GM12873 (cell line): ENCODE measurements at regions not wholly inside any gene's neighbourhood (a gene's known extent, or its start where the extent isn't known, plus 50 kb on each side); places are given as distances from the start of the nearest gene placed in this dataset.

Experiments
- CTCF ChIP-seq: IDR thresholded peaks from 2 replicates; pipeline ENCODE4 v1.5.1; 2012; ENCODE audit warnings: low read depth, mild to moderate bottlenecking, moderate library complexity, low read length, control low read depth; ENCODE audit not compliant: insufficient read depth; ENCODE audit errors: missing control alignments

GRCh38 chr13:37410316-37410715 is 188.3 kb downstream of the POSTN start:
- no peak for TF ChIP-seq CTCF

- TF ChIP-seq CTCF, result no peak
Measured at GRCh38 chr13:37409756-37410155, 188.8 kb downstream of the POSTN start.

- TF ChIP-seq CTCF, result no peak
Measured at GRCh38 chr13:37407156-37407555, 191.4 kb downstream of the POSTN start.

GRCh38 chr13:37406031-37406430 is 192.5 kb downstream of the POSTN start:
- no peak for TF ChIP-seq CTCF

GRCh38 chr13:37403776-37404527 is 194.6 kb downstream of the POSTN start:
- TF ChIP-seq CTCF, result no peak

- no peak for TF ChIP-seq CTCF
Measured at GRCh38 chr13:37401721-37402120, 196.8 kb downstream of the POSTN start.

- TF ChIP-seq CTCF, result no peak
Measured at GRCh38 chr13:37397535-37397934, 201.0 kb downstream of the POSTN start.
